ENCODE measurements at regions not wholly inside any gene's neighbourhood (a gene's known extent, or its start where the extent isn't known, plus 50 kb on each side); places are given as distances from the start of the nearest gene placed in this dataset.

GRCh38 chr2:6723865-6724604 is 141.7 kb downstream of the CMPK2 start:
- no peak for DNase-seq (ENCODE audit: low read depth)
- TF ChIP-seq, protein P1, sequence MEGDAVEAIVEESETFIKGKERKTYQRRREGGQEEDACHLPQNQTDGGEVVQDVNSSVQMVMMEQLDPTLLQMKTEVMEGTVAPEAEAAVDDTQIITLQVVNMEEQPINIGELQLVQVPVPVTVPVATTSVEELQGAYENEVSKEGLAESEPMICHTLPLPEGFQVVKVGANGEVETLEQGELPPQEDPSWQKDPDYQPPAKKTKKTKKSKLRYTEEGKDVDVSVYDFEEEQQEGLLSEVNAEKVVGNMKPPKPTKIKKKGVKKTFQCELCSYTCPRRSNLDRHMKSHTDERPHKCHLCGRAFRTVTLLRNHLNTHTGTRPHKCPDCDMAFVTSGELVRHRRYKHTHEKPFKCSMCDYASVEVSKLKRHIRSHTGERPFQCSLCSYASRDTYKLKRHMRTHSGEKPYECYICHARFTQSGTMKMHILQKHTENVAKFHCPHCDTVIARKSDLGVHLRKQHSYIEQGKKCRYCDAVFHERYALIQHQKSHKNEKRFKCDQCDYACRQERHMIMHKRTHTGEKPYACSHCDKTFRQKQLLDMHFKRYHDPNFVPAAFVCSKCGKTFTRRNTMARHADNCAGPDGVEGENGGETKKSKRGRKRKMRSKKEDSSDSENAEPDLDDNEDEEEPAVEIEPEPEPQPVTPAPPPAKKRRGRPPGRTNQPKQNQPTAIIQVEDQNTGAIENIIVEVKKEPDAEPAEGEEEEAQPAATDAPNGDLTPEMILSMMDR (conservative IDR thresholded peaks at IDR 0.05; ENCODE audit: low read depth, low read length), result no peak
- H3K4me3 ChIP-seq (ENCODE audit: low read length), result no peak overlapping the region

DNA sequence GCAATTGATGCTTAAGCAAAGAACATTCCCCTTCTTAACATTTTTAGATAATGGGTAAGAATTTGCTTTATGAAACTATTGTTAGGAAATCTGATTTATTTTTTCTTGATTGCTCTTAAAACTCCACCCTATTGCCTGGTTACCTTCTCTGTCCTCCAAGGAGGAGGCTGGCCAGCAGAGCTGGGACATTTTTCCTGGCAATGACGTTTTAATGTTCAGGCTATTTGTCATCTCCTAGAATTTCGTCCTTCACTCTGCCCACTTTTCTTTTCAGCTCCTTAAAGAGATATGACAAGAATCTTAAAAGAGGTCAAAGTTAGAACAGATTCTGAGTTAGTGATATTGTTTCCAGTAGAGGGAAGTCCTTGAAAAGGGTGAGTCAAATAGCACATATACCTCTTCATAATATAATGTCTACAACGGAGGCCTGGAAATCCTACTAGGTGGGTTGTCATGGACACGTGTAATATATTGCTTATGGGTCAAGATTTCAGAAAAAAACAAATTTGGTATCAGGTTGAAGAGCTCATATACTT is 141.0 kb downstream of the CMPK2 start:
- H3K4me3 ChIP-seq (ENCODE audit: low read length), result no peak overlapping the region
- no peak for DNase-seq (ENCODE audit: low read depth)
- TF ChIP-seq, protein P1 (conservative IDR thresholded peaks at IDR 0.05; ENCODE audit: low read depth, low read length), result no peak

GRCh38 chr2:6728156-6728555 is 137.6 kb downstream of the CMPK2 start:
- no peak for DNase-seq (ENCODE audit: low read depth)
- TF ChIP-seq, protein P1 (conservative IDR thresholded peaks at IDR 0.05; ENCODE audit: low read depth, low read length), result no peak
- no peak overlapping the region for H3K4me3 ChIP-seq (ENCODE audit: low read length)

DNA sequence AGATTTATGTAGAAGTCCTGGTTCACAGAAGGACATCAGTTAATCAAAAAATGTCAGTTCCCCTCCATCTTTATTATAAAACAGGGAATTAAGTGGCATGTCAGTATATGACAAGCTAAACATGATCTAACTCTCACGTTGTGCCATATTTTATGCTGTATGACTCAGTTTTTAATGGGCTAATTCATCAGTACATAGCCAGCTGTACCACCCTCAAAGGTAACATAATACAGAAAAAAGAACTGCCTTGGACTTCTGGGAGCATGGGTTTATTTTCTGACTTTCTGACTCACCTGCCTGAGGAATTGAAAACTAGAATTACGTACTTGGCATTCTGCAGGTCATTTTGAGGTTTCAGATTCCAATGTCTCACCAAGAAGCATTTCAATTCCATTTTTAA is 135.7 kb downstream of the CMPK2 start:
- TF ChIP-seq, protein P1 (conservative IDR thresholded peaks at IDR 0.05; ENCODE audit: low read depth, low read length), result no peak
- DNase-seq (ENCODE audit: low read depth), result no peak
- H3K4me3 ChIP-seq (ENCODE audit: low read length), result no peak overlapping the region

DNA sequence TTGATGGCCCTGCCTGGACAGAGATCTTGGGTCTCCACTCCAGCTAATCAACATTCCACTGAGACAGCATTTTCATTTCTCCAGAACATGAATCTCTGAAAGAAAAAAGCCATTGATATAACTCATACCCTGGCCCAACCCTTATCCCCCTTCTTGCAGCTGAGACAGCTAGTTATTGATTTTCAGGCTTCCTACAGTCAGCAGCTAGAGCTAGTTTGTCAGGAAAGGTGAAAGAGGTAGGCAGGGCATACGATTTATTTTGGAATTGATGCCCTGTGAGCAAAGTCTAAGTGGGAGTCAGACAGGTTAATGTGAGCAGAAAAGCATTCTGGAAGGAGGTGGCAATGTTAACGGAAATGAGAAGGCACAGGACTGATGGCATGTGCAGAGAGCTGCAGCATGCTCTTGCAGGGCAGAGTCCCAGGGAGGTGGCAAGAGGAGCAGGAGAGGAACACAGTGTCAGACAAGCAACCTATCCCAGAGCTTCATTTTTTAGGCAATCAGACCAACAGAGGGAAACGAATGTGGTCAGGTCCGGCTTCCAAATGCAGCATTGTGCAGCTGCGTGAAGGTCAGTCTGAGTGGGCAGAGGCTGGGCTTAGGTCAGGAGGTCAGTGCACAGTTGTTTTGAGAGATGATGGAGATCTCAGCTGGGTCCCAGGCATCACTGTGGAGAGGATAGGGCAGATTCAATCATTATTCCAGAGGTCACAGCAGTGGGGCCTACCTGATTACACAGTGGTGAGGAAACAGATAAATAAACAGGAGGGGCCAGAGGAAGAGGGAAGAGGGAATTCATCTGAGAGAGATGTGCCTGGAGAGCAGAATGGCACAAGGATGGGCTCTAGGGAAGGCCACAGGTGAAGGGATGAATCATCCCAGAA is 134.8 kb downstream of the CMPK2 start:
- TF ChIP-seq, protein P1 (conservative IDR thresholded peaks at IDR 0.05; ENCODE audit: low read depth, low read length), result no peak
- H3K4me3 ChIP-seq (ENCODE audit: low read length), result no peak overlapping the region
- no peak for DNase-seq (ENCODE audit: low read depth)

DNA sequence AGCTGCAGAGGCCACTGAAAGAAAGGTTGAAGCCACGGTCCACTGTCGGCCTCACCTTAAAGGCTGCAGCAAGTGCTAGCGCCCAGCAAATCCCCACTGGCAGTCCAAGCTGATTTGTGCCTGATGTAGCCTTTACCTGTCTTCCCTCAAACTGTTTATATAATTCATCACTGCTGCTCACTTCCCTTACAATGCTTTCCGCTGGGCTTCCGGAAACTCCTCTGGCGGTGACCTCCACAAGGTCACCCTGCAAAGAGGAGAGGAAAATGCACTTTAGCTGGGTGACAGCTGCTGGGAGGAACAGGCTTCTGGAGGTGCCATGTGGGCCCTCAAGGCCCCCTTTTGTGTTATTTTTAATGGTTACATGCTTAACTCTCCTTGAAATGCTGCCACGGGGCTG is 126.2 kb downstream of the CMPK2 start:
- DNase-seq (ENCODE audit: low read depth), result no peak
- H3K4me3 ChIP-seq (ENCODE audit: low read length), result no peak overlapping the region
- TF ChIP-seq, protein P1 (conservative IDR thresholded peaks at IDR 0.05; ENCODE audit: low read depth, low read length), result no peak

Measured in retinal pigment epithelial cell (primary cell).